GM12865 (cell line): ENCODE measurements at regions not wholly inside any gene's neighbourhood (a gene's known extent, or its start where the extent isn't known, plus 50 kb on each side); places are given as distances from the start of the nearest gene placed in this dataset.

Experiments used
- DNase-seq: peaks from one replicate; pipeline ENCODE4 v3.0.0; 2010; ENCODE audit warnings: low read depth
- H3K4me3 ChIP-seq: 2 replicates; pipeline ENCODE4 v1.5.1; 2011; ENCODE audit warnings: mild to moderate bottlenecking, low read depth, low read length, control low read depth
- CTCF ChIP-seq: IDR thresholded peaks from 2 replicates; pipeline ENCODE4 v1.5.1; 2011; ENCODE audit warnings: low read length, control low read depth, low read depth, inconsistent platforms; ENCODE audit not compliant: insufficient read depth; ENCODE audit errors: missing control alignments

GRCh38 chr19:33953592-33953991 lies 156.9 kb downstream of the KCTD15 start:
- no peak overlapping the region for H3K4me3 ChIP-seq
- no peak for DNase-seq

DNA sequence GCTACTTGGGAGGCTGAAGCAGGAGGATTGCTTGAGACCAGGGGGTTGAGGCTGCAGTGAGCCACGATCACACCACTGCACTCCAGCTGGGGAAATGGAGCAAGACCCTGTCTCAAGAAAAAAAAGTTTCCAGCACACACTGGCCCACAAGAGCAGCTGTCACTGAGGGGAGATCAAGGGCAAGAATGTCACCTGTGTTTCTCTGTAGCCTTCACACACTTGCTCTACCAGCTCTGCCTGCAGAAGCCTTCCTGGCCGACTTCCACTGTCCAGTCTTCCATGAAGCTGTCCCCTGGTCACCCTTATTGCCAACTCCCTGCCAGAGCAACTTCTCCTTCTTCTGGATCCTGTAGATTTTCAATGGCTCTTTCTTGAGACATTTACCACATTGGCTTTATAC lies 158.0 kb downstream of the KCTD15 start:
- no peak for DNase-seq
- no peak for TF ChIP-seq CTCF
- no peak overlapping the region for H3K4me3 ChIP-seq

More at GRCh38 chr19:33953592-33953991, 156.9 kb downstream of the KCTD15 start:
- no peak for TF ChIP-seq CTCF

GRCh38 chr19:33956941-33957340 lies 160.3 kb downstream of the KCTD15 start:
- no peak for TF ChIP-seq CTCF
- DNase-seq = no peak
- H3K4me3 ChIP-seq = no peak overlapping the region

DNA sequence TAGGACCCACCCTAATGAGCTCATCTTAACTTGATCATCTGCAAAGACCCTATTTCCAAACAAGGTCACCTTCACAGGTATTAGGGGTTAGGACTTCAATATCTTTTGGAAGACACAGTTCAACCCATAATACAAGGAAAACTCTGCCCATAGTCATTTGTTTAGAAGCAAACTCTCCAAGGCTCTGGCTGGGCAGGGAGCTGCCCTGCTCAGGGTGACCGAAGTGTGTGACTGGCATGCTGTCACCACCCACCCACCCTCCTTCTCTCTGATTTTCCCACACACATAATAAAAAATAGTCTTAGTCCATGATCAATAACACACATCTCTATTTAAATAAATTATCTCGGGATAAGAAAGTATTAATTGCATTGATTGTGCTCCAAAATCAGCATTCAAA lies 161.1 kb downstream of the KCTD15 start:
- TF ChIP-seq CTCF = no peak
- DNase-seq = no peak
- H3K4me3 ChIP-seq = no peak overlapping the region

DNA sequence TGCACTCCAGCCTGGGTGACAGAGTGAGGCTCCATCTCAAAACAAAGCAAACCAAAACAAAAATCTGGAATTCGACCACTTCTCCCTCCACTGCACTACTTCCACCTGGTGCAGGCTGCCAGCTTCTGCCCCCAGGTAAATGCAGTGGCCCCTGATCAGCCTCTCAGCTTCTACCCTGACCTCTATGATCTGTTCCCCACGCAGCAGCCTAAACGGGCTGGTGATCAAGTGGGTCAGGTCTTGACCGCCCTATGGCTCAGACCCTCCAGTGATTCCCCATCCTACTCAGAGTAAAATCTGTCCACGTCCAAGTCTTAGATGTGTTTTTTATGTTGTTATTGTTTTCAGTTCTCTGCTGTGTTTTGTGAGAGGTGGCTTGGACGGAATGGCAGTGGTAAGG lies 163.9 kb downstream of the KCTD15 start:
- H3K4me3 ChIP-seq = no peak overlapping the region
- no peak for TF ChIP-seq CTCF
- no peak for DNase-seq

DNA sequence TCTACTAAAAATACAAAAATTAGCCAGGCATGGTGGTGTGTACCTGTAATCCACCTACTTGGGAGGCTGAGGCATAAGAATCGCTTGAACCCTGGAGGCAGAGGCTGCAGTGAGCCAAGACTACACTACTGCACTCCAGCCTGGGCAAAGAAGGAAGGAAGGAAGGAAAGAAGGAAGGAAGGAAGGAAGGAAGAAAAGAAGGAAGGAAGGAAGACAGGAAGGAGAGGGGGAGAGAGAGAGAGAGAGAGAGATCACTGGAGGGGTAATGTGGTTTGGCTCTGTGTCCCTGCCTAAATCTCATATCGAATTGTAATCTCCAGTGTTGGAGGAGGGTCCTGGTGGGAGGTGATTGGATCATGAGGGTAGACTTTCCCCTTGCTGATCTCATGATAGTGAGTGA lies 165.5 kb downstream of the KCTD15 start:
- DNase-seq = no peak
- TF ChIP-seq CTCF = no peak
- no peak overlapping the region for H3K4me3 ChIP-seq

GRCh38 chr19:33963514-33963913 lies 166.8 kb downstream of the KCTD15 start:
- H3K4me3 ChIP-seq = no peak overlapping the region
- TF ChIP-seq CTCF = no peak
- no peak for DNase-seq
